Eye (tissue), 1 donor: ENCODE measurements at regions not wholly inside any gene's neighbourhood (a gene's known extent, or its start where the extent isn't known, plus 50 kb on each side); places are given as distances from the start of the nearest gene placed in this dataset.
"Not testable (repeated sequence)": the region's sequence is repeated elsewhere in the genome, so short reads cannot be mapped to it uniquely, and the experiment has no call there.

ENCODE experiments used
- DNase-seq: peaks from one replicate; pipeline ENCODE4 v3.0.0-alpha.2; 2015

DNA sequence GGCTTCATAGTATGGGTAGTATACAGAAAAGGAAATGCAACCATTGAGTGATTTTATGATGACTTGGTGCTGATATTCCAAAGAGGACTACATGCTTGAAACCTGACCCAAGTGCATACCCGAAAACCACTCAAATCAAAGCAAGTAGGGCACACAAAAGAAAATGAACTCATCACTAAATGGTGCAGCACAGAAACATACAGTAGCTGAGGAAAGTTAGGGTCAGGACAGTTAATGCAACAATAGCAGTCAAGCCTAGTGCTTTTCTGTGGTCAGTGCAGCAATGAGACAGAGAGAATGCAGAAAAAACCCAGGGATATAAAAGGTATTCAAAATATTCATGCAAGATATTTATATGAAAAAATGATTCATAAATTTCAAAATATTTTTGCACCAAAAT is 711.1 kb downstream of the EPHA7 start:
- no peak for DNase-seq

DNA sequence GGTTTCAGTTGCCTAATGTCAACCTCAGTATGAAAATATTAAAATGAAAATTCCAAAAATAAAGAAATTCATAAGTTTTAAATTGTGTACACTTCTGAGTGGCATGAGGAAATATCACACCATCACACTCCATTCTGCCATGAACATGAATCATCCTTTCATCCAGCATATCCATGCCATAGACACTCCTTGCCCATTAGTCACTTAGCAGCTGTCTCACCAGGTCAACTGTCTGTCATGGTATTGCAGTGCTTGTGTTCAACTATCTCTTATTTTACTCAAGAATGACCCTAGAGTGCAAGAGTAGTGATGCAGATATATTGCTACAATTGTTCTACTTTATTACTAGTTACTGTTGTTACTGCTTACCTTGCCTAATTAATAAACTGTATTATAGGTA is 712.4 kb downstream of the EPHA7 start:
- DNase-seq: no peak

GRCh38 chr6:92701425-92702096 is 717.8 kb downstream of the EPHA7 start:
- DNase-seq: no peak

DNA sequence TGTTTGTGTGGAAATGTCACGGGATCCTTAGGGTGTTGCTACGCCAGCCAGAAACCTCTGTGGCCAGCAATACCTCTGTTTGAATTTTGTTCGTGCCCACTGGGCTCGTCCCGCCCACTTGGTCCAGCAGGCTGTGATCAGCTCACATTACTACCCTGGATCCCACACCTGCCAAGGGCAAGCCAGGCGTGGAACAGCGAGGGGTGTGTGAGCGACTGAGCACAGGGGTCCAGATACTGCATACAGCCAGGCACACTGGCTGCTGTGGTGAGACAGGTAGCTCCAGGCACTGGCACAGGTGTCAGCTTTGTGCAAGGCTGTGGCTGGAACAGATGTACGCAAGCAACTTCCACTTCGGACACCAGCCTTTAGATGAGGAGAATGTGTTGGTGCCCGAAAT is 718.9 kb downstream of the EPHA7 start:
- DNase-seq: no peak

- DNase-seq: no peak
These were observed 728.3 kb downstream of the EPHA7 start for GRCh38 chr6:92690997-92691599.

DNA sequence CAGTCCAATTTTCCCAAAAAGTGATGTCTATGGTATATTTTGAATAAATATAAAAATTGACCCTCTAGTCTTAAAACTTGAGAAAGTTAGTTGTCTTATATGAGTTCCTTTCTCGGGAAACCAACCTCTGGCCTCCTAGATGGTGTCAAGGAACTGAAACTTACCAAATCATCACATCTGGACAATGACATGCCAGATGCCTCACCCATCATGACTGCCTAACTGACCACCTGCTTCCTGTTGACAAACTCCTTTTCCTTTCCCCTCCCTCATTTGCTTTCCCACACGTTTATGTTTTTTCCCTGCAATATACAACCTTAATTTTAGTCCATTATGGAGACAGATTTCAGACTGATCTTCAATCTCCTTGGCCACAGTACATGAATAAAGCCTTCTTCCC is 731.0 kb downstream of the EPHA7 start:
- DNase-seq: no peak

DNA sequence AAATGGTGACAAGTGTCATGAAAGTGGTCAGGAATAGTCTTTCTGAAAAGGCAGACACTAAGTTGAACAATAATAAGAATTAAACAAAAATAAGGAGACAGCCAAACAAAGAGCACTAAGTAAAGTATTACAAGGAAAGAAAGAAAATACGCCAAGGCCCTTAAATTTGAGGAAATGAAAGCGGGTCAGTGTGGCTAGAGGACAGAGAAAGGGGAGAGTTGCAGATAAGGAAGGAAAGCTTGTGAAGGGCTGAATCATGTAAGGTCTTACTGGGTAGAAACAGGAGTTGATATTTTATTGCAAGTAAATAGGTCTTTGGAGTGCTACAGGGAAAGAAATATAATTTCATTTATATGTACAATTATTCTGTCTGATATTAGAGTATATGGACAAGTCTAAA is 732.1 kb downstream of the EPHA7 start:
- no peak for DNase-seq

- no peak for DNase-seq
These were observed 735.0 kb downstream of the EPHA7 start for GRCh38 chr6:92684386-92684785.

- no peak for DNase-seq
These were observed 735.6 kb downstream of the EPHA7 start for GRCh38 chr6:92683748-92684147.

DNA sequence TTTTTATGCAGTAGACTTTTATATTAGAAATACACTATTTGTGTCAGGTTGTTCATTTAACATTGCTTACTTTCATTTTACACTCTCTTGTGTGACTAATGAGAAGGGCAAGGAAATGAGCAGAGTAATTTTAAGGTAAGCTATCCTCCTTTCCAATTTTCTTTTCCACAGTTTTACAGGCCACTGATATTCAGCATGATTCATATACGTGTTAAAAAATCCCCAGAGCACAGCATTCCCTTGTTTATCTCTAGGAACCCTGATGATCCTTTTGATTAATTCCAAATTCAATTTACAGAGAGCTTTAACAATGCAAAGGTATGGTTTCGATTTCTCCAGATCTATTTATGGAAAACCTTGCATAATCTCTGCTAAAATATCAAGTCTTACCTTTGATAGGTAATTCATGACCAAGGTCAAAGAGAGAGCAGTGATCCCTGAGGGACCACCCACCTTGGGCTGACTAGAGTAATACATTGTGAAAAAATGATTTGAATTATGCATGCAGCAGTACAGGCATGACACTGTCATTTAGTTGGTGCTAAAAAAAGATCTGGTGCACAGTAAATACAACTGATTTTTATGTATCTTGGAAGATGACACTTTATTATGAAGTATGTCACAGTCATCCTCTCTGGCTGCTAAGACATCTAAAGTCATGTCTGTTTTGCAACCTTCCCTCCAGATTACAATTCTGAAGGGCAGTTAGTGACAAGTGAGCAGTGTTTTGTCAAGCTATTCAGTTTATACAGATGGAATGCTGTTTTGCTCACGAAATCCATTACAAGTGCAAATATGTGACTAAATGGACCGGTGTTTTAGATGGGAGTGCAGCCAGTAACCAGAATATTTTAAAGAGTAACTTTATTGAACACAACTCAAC is 736.6 kb downstream of the EPHA7 start:
- DNase-seq: no peak

GRCh38 chr6:92681401-92681800 is 738.0 kb downstream of the EPHA7 start:
- no peak for DNase-seq

GRCh38 chr6:92671462-92671861 is 747.9 kb downstream of the EPHA7 start:
- DNase-seq: not testable (repeated sequence)

- no peak for DNase-seq
These were observed 751.5 kb downstream of the EPHA7 start for GRCh38 chr6:92667843-92668242.

DNA sequence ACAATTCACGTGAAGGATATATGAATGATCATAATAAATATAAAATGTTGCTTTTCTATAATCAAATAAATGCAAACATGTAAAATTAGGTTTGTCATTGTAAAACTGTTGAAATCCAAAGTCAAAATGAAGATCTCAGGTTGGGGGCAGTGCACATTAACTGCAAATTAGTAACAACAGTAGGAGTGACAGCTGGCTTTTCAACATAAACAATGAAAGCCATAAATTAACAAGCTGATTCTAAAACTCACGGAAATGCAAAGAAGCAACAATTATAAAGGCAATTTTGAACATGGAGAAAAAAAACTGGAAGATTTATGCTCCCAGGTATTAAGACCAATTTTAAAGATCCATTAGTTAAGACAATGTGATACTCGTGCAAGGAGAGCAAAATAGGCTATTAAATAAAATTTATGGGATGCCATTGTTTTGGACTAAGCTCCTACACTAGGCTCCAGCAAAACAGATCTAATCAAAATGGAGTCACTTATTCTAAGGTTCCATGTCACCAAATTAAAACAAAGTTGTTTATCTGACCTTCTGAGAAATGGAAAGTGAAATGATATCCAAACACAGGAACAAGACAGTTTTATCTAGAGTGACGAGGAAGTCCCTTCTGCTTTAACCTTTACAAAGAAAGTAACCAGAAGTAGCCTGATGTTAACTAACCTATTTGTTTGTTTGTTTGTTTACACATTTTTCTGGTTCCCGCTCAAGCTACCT is 770.8 kb downstream of the EPHA7 start:
- DNase-seq: no peak

GRCh38 chr6:92647630-92648029 is 771.7 kb downstream of the EPHA7 start:
- no peak for DNase-seq

GRCh38 chr6:92644104-92644791 is 775.1 kb downstream of the EPHA7 start:
- not testable (repeated sequence) for DNase-seq

GRCh38 chr6:92635553-92636153 is 783.7 kb downstream of the EPHA7 start:
- no peak for DNase-seq

DNA sequence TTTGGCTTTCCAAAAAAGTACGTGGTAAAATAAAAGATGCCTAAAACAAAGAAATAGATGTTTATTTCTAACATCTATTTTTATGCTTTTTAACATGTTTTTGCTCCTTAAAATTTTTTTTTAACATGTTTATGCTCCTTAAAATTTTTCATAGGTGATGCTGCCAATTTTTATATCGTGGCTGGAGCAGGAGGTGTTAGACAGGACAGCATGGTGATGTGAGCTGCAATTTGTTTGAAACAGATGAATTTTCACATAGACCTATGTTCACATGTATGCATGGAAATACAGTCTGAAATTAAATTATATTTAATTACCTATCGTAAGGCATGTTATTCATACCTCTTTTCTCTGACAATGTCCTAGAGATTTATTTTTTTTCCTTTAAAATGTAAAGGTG is 784.8 kb downstream of the EPHA7 start:
- no peak for DNase-seq

DNA sequence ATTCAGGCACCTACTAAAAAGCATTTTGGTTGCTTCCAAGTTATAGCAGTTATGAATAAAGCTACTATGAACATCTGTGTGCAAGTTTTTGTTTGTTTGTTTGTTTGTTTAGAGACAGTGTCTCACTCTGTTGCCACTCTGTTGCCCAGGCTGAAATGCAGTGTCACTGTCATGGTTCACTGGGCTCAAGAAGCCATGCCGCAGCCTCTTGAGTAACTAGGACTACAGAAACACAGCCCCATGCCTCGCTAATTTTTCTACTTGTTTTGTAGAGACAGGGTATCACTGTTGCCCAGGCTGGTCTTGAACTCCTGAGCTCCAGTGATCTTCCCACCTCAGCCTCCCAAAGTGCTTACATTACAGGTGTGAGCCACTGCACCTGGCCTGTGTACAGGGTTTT is 795.9 kb downstream of the EPHA7 start:
- no peak for DNase-seq

DNA sequence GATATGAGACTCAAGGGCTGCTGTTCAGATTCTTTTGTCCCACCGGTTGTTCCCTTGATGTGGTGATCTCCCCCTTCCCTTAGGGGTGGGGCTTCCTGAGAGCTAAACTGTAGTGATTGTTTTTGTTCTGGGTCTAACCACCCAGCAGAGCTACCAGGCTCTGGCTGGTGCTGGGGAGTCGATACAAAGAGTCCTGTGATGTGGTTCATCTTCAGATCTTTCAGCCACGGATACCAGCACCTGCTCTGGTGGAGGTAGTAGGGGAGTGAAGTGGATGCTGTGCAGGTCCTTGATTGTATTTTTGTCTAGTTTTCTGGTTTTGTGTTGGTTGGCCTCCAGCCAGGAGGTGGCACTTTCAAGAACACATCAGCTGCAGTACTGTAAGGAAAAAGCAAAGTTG is 801.6 kb downstream of the EPHA7 start:
- DNase-seq: no peak

DNA sequence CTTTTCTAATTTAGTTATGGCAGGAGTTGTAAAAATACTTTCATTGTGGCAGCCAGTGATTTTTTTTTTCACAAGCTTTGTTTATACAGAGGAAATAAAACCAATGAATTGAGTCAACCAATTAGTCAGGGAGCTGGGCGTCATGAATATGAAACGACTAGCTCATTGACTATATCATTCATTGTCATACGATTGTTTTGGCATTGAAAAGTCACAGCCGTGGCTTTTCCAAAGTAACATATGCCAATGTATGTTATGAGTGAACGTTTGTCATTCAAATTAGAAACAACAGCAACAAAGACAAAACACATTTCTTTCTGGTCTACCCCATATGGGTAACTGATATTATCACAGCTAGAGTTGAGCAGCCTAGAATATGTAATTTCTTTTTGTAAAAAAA is 810.6 kb downstream of the EPHA7 start:
- DNase-seq: no peak

- no peak for DNase-seq
These were observed 826.2 kb downstream of the EPHA7 start for GRCh38 chr6:92593201-92593600.
